Kidney epithelial cell (primary cell): ENCODE measurements at regions not wholly inside any gene's neighbourhood (a gene's known extent, or its start where the extent isn't known, plus 50 kb on each side); places are given as distances from the start of the nearest gene placed in this dataset.

Experiments used
- DNase-seq: peaks from one replicate; pipeline ENCODE4 v3.0.0-alpha.2; 2010; ENCODE audit warnings: low read depth
- H3K27me3 ChIP-seq: 2 replicates; pipeline ENCODE4 v1.6.0; 2011; ENCODE audit warnings: low read length; ENCODE audit not compliant: control insufficient read depth, insufficient read depth
- H3K36me3 ChIP-seq: 2 replicates; pipeline ENCODE4 v1.5.1; 2011; ENCODE audit warnings: low read length; ENCODE audit not compliant: control insufficient read depth, insufficient read depth
- H3K4me3 ChIP-seq: 2 replicates; pipeline ENCODE4 v1.5.1; 2011; ENCODE audit warnings: low read depth, mild to moderate bottlenecking, control low read depth, low read length
- CTCF ChIP-seq: IDR thresholded peaks from 2 replicates; pipeline ENCODE4 v1.5.1; 2011; ENCODE audit warnings: mild to moderate bottlenecking, moderate library complexity, low read length, control low read depth, inconsistent platforms; ENCODE audit not compliant: insufficient read depth, poor library complexity, severe bottlenecking

GRCh38 chr5:138697720-138698360 lies 55.4 kb upstream of the CTNNA1 start:
- no peaks in the 10 kb centered on the region for H3K36me3 ChIP-seq
- H3K27me3 ChIP-seq = no peaks in the 10 kb centered on the region
- no peak overlapping the region for H3K4me3 ChIP-seq
- no peak for TF ChIP-seq CTCF
- DNase-seq = no peak

- no peak for TF ChIP-seq CTCF
- H3K4me3 ChIP-seq = no peak overlapping the region
- DNase-seq = no peak
Measured at GRCh38 chr5:138696501-138696900, 56.7 kb upstream of the CTNNA1 start.

GRCh38 chr5:138695781-138696180 lies 57.4 kb upstream of the CTNNA1 start:
- Histone ChIP-seq H3K4me3 (no peak overlapping the region), H3K27me3 (no peaks in the 10 kb centered on the region), H3K36me3 (no peaks in the 10 kb centered on the region)
- DNase-seq = no peak
- no peak for TF ChIP-seq CTCF

More at GRCh38 chr5:138696501-138696900, 56.7 kb upstream of the CTNNA1 start:
- Histone ChIP-seq H3K36me3 (no peaks in the 10 kb centered on the region), H3K27me3 (no peaks in the 10 kb centered on the region)

GRCh38 chr5:138694146-138694545 lies 59.1 kb upstream of the CTNNA1 start:
- no peak for DNase-seq
- Histone ChIP-seq H3K36me3 (no peaks in the 10 kb centered on the region), H3K27me3 (no peaks in the 10 kb centered on the region), H3K4me3 (no peak overlapping the region)
- TF ChIP-seq CTCF = no peak

- Histone ChIP-seq H3K27me3 (no peaks in the 10 kb centered on the region), H3K4me3 (no peak overlapping the region), H3K36me3 (no peaks in the 10 kb centered on the region)
- no peak for TF ChIP-seq CTCF
- DNase-seq = no peak
Measured at GRCh38 chr5:138692370-138692769, 60.9 kb upstream of the CTNNA1 start.

- Histone ChIP-seq H3K27me3 (no peaks in the 10 kb centered on the region), H3K36me3 (no peaks in the 10 kb centered on the region), H3K4me3 (no peak overlapping the region)
- no peak for TF ChIP-seq CTCF
- no peak for DNase-seq
Measured at GRCh38 chr5:138686668-138687067, 66.6 kb upstream of the CTNNA1 start.
